ENCODE measurements at regions not wholly inside any gene's neighbourhood (a gene's known extent, or its start where the extent isn't known, plus 50 kb on each side); places are given as distances from the start of the nearest gene placed in this dataset.

DNA sequence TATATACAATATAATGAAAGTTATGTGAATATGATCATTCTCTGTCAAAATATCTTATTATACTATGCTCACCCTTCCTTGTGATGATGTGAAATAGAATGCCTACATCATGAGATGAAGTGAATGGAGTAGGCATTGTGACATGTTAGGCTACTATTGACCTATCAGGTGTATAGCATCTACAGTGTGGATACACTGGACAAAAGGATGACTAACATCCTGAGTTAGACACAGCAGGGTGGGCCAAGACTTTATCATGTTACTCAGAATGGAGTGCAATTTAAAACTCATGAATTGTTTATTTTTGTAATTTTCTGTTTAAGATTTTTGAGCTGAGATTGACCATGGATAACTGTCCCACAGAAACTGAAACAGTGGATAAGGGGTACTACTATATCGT, 53.4 kb upstream of the NAV3 start:
- in situ Hi-C loops (cut with HindIII; ENCODE audit: low sequenced_read_pairs) = no loop called here

DNA sequence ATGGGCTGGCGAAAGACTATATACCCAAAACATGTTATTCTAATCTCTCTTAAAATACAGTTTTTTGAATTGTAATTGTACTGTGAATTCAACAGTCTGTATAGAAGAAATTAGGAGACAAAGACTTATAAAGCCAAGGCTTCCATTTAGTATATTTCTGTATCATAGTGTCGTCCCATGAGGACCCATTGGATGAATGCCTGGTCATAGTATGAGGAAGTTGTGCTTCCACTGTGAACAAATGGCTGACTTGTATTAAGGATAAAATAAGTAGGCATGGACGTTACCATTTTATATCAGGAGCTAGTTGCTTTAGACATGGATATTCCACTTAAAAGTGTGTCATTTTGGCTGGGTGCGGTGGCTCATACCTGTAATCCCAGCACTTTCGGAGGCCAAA, 55.9 kb upstream of the NAV3 start:
- in situ Hi-C loops (cut with HindIII; ENCODE audit: low sequenced_read_pairs) = no loop called here

DNA sequence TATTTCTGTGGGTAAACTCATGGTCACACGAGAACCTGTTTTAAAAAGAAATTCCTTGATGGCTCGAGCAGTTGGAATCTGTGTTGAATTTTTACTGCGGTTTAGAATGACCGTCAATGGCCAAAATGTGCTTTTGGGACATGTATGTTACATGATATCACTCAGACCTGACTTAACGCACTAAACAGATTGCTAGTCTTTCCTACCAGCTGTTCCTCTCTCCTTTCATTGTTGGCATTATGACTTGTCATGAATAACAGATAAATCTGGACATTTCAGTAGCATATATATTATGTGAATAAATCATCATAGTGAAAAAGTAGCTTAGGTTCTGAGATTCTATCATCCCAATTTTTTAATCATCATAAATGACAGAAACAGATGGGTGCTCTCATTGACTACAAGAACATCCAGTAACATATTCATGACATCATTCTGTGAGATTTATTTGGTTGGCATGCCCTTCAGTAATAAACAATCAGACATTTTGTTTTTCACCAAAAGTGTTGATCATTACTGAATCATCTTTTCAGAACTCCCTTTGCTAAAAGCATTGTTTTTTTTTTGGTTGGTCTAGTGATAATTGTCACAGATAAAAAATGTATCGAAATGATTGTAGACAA, 57.9 kb upstream of the NAV3 start:
- in situ Hi-C loops (cut with HindIII; ENCODE audit: low sequenced_read_pairs) = no loop called here

DNA sequence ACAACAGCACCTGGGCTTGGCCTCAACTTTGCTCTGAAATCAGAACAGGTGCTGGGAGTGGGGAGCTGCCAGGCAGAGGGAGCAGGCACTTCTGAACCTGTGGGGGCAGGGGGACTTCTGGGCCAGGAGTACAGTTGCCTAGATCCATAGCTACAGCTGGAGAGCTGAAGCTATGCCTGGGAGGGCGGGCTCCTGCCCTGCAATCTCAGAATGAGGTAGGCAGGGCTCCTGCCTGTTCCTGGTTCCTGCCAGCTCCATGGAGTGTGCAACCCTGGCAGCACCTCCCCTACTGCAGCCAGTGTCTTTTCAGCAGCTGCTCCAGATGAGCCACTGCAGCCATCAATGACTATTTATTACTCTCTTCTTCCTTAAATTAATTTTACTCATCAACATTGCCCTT, 62.1 kb upstream of the NAV3 start:
- in situ Hi-C loops (cut with HindIII; ENCODE audit: low sequenced_read_pairs) = no loop called here

DNA sequence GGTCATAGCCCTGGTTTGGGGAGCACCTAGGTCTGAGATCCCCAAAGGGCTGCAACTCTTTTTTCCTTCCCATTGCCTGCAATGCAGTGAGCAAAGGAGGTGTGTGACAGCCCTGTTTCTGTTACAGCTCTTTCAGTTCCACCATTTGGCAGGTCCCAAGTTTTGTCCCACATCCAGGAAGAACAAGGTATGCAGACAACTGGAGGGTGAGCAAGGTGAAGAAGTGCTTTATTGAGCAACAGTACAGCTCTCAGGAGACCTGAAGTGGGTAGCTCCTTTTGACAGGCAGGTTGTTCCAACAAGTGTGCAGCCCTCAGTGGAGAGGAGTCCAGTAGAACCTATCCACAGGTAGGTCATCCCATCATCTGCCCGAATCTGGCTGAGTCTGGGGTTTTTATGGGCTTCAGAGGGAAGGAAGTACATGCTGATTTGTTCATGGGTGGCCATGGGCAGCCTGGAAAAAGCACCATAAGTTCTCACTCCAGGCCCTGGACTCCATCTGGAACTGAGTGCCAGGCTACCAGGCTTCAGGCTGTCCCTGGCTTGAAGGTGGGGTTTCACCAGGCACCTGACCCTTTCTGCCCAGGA, 62.8 kb upstream of the NAV3 start:
- in situ Hi-C loops (cut with HindIII; ENCODE audit: low sequenced_read_pairs) = no loop called here

DNA sequence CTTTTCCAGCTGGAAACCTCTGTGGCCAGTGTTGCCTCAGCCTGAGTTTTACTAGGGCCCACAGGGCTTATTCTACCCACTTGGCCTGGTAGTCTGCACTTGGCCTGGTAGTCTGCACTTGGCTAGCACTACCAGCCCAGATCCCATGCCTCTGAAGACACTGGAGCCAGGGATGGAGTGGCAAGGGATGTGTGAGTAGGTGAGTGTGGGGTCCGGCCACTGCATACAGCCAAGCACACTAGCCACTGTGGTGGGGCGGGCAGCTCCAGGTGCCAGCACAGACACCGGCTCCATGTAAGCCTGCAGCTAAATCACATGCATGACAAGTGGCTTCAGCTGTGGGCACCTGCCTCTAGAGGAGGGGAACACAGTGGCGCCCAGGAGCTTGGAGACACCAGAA, 63.4 kb upstream of the NAV3 start:
- in situ Hi-C loops (cut with HindIII; ENCODE audit: low sequenced_read_pairs) = no loop called here

DNA sequence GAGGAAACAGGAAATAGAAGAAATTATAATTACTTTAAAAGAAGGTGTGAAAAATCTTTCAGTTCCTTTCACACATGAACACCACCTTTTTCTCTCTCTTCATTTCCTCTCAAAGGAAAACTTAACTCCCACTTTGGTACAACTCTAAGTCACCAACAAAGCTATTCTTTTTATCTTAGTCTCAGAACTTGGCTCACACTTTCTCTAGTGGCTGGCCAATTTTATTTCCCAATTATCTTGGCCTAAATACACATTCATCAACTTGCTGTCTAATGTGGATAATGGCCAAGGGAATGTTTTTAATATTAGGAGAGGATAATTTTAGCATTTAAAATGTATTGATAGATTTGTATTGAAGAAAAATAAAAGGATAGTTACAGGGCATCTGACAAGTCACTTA, 64.5 kb upstream of the NAV3 start:
- in situ Hi-C loops (cut with HindIII; ENCODE audit: low sequenced_read_pairs) = no loop called here

DNA sequence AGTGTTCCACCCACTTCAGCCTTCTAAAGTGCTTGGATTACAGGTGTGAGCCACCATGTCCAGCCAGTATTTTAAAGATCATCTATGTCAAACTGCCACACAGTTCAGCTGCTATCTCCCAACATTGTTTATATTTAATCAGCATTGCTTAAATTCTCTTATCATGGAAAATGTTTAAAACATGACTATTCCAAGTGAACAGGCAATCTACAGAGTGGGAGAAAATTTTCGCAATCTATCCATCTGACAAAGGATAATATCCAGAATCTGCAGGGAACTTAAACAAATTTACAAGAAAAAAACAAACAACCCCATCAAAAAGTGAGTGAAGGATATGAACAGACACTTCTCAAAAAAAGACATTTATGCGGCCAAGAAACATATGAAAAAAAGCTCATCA, 69.4 kb upstream of the NAV3 start:
- in situ Hi-C loops (cut with HindIII; ENCODE audit: low sequenced_read_pairs) = no loop called here

DNA sequence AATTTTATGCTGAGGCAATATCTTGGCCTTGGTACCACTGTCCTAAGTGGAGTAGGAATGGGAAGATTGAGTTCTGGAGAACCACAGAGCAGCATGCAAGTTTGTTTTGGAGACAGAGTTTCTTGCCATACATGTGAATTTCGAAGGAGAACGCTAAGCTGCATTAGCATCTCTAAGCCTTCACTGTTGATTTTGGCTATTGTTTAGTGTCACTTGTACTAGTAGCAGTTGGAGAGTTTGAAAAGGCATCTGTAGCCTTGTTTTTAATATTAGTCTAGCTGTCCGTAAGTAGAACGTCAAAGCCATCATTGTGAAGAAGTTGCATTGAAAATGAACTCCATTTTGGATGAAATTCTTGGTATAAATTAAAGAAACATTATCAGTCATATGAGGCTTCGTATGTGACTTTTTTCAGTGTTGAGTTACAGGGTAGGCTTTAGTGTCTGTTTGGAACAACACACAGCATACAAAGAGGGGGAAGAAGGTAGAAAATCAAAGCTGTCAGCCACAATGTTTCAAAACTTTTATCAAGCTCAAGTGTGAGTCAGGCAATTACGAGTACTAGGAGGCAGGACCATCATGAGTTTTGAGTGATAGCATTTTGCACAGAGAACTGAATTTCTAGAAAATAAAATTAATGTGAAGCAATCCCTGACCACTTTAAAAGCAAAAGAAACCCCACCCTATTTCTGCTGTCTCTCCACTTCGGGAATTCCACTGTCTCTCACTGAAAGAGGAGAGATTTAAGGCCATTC, 70.2 kb upstream of the NAV3 start:
- in situ Hi-C loops (cut with HindIII; ENCODE audit: low sequenced_read_pairs) = no loop called here

DNA sequence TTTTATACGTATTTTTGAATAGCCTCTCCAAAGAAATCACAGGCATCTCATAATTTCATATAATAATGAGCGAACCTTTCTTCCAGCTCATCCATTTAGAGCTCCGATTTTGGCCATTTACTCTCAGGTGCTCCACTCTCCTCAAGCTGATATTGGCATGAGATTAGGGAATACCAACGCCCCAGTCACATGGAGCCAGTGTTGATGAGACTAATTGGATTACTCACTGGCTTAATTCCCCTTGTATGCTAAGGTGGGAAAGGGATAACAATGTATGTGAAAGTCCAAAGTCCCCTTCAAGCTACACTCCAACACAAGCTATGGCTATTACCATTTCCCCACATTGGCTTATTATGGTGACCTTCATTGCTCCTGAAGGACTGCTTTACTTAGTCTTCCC, 76.6 kb upstream of the NAV3 start:
- in situ Hi-C loops (cut with HindIII; ENCODE audit: low sequenced_read_pairs) = no loop called here

DNA sequence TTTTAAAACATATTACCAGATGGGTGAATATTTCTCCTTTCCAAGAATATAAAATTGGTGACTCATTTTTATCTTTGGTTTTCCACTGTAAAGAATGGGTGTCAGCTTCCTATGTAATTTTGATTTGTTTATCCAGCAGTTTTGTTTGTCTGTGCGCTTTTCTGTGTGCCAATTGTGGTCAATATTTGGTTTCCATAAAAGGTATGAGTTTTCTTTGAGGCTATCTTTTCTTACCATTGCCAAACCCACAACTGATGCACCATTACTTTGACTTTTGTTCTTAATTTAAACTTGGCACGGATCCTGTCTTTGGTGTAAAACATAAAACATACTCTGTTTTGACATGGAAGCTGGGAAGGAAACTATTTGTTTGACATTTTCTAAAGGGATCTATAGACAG, 78.8 kb upstream of the NAV3 start:
- in situ Hi-C loops (cut with HindIII; ENCODE audit: low sequenced_read_pairs) = no loop called here

DNA sequence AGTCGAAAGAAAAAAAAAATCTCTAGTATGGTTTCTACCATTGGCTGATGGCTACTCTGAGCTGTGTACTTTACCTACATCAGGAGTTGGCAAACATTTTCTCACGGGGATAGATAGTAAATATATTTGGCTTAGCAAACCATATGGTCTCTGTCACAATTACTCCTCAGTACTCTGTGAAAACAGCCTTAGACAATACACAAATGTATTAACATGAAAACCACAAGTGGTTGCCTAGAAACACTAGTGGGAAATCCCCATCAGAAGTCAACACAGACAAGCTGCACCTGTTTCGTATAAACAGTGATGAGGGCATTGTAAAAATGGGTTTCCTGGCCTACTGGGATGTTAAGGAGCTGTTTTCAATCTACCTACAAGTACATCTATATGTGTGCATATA, 84.6 kb upstream of the NAV3 start:
- in situ Hi-C loops (cut with HindIII; ENCODE audit: low sequenced_read_pairs) = loop anchor here (5.0 kb wide), 1 partner anchor 51 kb away; no protein-coding TSS in a partner anchor

DNA sequence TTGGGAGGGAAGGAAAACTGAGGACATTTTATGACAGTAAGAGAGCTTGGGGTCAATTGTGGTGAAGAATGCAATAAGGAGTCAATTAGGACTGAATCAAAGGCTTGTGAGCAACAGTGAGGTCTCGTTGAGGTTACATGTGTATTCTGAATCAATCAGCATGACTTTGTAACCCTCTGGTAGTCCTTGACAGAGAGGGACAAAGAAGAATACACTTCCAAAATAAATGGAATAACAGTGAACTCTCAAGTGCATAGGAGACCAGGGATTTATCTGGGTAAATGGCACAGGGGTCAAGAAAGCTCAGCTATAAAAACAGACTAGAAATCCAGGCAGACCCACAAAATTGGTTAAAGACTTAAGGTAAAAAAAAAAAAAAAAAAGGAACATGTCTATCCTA, 85.1 kb upstream of the NAV3 start:
- in situ Hi-C loops (cut with HindIII; ENCODE audit: low sequenced_read_pairs) = loop anchor here (5.0 kb wide), 1 partner anchor 52 kb away; no protein-coding TSS in a partner anchor

DNA sequence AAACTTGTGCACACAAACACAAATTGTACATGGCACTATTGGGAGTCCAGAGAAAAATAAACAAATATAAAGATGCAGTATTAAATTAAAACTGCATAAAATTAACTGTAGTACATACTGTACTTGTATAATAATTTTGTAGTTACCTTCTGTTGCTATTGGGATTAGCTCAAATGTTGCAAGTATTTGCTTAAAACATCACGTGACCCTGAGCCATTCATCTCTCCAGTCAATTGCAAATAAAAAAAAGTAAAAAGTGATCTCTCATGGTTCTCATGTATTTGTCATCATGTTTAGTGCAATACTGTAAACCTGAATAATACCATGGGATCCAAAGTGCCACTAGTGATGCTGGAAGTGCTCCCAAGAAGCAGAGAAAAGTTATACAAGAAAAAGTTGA, 88.1 kb upstream of the NAV3 start:
- in situ Hi-C loops (cut with HindIII; ENCODE audit: low sequenced_read_pairs) = no loop called here

DNA sequence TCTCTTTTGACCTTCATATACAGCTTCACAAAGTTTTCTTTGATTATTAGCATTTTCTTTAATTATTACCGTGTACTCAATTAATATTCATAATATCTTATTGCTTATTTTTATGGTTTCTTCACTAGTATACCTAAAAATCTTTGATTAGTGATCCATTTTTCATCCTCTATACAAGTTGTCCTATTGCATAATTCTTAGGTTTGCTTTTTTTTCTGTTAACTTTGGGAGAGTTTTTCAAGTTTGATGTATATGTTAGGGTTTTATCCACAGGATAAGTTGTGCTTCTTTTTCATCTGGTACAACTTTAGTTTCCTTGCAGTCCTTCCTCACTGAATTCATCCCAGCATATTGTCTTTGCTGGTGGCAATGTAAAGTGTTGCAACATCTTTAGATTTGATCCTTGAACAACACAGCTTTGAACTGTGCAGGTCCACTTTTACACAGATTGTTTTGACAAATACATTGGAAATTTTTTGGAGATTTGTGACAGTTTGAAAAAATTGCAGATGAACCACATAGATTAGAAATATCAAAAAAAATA, 88.6 kb upstream of the NAV3 start:
- in situ Hi-C loops (cut with HindIII; ENCODE audit: low sequenced_read_pairs) = no loop called here

DNA sequence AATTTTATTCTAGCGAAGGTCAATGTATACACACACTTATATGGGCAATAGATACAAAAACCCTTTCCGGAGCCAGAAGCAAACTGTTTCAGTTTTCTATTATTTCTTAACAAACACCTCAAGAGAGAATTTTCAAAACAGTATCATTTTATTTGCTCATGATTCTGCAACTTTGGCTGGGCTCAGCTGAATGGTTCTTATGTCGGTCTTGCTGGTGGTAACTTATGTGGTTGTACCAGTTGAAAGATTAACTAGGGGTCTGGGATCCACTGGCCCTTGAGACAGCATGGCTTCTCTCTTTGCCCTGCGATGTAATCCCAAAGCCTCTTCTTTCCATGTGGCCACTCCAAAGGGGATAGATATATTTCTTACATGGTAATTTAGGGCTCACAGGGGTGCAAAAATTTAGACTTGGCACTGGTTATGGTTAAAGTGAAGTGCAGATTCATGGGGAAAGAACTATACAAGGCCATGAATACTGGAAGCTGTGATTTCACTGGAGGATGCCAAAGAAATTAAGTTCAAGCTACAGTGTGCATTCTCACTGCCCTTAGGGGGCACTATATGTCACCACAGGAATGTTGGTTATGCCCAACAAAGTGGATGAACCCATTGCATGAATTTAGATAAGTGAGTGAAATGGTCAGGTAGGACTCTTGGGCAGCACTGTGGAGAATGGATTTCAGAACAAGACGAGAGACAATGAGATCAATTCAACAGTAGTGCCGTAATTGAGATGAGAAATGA, 94.3 kb upstream of the NAV3 start:
- in situ Hi-C loops (cut with HindIII; ENCODE audit: low sequenced_read_pairs) = no loop called here

DNA sequence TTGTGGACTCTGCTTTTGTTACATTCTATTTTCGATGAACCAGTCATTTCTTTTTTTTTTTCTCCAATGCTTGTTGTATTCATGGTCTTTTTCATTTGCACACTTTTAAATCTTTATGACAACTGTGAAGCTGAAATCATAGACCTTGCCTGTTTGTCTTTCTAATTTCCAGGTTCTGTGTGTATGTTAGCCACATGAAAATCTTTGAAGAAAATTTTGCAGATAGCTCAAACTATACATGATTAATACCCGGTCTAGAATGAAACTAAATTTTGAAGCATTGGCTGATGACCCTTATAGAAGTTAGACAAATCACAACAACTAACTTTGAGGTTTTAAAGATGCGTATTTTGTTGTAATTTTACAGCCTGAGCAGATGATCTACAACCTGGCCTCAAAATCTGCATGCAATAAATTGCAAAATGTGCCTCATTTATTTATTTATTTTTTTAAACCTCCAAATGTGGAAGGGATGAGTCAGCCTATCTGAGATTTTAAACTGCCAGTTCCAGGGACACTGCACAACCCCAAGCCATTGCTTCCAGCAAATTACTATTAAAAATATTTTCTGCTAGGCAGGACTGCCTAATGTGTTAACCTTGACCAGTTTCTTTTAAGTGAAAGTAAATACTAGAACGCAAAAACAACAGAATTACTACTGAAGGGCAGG, 96.3 kb upstream of the NAV3 start:
- in situ Hi-C loops (cut with HindIII; ENCODE audit: low sequenced_read_pairs) = no loop called here

DNA sequence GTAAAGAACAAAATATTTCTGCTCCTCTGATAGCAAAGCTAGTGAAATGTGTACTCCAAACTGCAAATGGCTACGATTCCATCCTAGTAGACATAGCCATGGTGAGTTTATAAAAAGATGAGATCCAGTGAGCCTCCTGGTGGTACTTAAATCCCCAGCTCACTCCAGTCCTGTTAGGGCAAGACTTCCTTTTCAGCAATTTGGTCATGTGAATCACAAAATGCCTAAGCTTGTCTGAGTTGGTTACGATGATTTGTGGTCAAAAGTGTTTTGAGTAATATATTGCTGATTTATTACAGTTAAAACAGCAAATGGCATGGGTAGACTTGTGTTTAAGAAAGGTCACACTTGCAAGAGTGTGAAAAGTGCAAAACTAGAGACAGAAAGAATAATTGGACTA, 102.7 kb upstream of the NAV3 start:
- in situ Hi-C loops (cut with HindIII; ENCODE audit: low sequenced_read_pairs) = loop anchor here (5.0 kb wide), 1 partner anchor 199 kb away; no protein-coding TSS in a partner anchor

DNA sequence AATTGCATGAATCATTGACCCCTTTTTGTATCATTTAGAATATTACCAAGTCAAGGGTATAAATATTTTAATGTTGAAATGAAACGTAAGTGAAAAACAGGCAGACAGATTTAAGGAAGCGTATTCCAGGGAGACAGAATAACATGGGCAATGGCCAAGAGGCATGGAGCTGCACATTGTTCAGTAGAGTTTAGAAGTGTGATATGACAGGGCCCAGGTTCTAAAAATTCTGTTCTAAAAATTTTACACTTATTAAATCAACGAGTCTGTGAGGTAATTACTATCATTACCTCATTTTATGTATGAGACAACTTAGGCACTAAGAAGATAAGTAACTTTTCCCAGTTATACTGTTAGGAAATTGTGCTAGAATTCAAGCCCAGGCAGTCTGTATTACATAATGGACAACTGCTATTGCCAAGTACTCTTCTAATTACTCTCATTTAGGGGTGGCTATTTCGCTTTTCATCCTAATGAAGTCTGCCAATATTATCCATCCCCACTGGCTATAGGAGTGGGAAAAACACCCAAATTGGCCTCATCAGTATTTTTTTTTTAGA, 103.2 kb upstream of the NAV3 start:
- in situ Hi-C loops (cut with HindIII; ENCODE audit: low sequenced_read_pairs) = loop anchor here (5.0 kb wide), 1 partner anchor 200 kb away; no protein-coding TSS in a partner anchor

DNA sequence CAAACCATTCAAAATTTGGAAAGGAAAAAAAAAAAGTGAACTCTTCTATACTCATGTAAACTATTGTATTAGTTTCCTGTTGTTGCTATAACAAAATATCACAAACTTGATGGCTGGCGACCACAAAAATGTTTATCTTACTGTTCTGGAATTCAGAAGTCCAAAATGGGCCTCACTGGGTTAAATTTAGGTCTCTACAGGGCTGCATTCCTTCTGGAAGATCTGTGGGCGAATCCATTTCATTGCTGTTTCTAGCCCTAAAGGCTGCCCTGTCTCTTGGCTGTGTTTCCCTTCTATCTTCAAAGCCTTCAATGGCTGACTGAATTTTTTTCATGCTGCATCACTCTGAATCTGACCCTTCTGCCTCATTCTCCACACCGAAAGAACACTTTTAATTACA, 105.1 kb upstream of the NAV3 start:
- in situ Hi-C loops (cut with HindIII; ENCODE audit: low sequenced_read_pairs) = loop anchor here (5.0 kb wide), 1 partner anchor 202 kb away; no protein-coding TSS in a partner anchor

Data from endothelial cell of hepatic sinusoid (primary cell).